Loucy (cell line): ENCODE measurements at regions not wholly inside any gene's neighbourhood (a gene's known extent, or its start where the extent isn't known, plus 50 kb on each side); places are given as distances from the start of the nearest gene placed in this dataset.

Experiments used
- EZH2phosphoT487 ChIP-seq: fragments of 200-600 bp; IDR thresholded peaks from 2 replicates; pipeline ENCODE4 v1.6.1; 2018; ENCODE audit warnings: antibody characterized with exemption, mild to moderate bottlenecking, moderate library complexity, borderline replicate concordance
- TF ChIP-seq, protein P1 (sequence below): fragments of 200-600 bp; sonication (generic); conservative IDR thresholded peaks from 2 replicates; pipeline ENCODE4 v1.5.1; 2014; ENCODE audit warnings: mild to moderate bottlenecking, antibody characterized with exemption, low read length

DNA sequence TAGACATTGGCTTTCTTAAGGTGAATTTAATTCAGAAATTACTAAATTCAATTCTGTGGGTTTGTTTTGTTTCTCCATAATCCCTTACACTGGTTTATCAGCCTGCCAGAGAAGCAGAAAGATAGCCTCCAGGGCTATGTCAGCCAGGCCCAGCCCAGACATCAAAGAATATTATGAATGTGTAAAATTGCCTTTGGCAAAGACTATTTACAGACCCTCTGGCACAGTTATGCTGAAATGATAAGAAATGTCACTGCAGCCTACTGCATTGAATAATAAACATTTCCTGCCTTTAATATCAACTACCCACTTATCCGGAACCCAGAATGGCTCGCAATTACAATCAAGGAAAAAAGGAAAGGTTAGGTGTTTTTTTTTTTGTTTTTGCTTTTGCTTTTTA lies 562.5 kb upstream of the LRRC4C start:
- TF ChIP-seq, protein P1, sequence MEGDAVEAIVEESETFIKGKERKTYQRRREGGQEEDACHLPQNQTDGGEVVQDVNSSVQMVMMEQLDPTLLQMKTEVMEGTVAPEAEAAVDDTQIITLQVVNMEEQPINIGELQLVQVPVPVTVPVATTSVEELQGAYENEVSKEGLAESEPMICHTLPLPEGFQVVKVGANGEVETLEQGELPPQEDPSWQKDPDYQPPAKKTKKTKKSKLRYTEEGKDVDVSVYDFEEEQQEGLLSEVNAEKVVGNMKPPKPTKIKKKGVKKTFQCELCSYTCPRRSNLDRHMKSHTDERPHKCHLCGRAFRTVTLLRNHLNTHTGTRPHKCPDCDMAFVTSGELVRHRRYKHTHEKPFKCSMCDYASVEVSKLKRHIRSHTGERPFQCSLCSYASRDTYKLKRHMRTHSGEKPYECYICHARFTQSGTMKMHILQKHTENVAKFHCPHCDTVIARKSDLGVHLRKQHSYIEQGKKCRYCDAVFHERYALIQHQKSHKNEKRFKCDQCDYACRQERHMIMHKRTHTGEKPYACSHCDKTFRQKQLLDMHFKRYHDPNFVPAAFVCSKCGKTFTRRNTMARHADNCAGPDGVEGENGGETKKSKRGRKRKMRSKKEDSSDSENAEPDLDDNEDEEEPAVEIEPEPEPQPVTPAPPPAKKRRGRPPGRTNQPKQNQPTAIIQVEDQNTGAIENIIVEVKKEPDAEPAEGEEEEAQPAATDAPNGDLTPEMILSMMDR: no peak
- no peak for TF ChIP-seq EZH2phosphoT487
